Astrocyte (in vitro differentiated cells and primary cell): ENCODE measurements at regions not wholly inside any gene's neighbourhood (a gene's known extent, or its start where the extent isn't known, plus 50 kb on each side); places are given as distances from the start of the nearest gene placed in this dataset.

Experiments
- EZH2 ChIP-seq: IDR thresholded peaks from 2 replicates; pipeline ENCODE4 v1.6.1; 2012; ENCODE audit warnings: mild to moderate bottlenecking, low read length, inconsistent platforms; ENCODE audit not compliant: insufficient read depth
- TF ChIP-seq, protein P1 (sequence below): IDR thresholded peaks from 2 replicates; pipeline ENCODE4 v1.5.1; 2011; ENCODE audit warnings: low read depth, mild to moderate bottlenecking, inconsistent platforms, low read length, moderate library complexity; ENCODE audit not compliant: insufficient read depth

DNA sequence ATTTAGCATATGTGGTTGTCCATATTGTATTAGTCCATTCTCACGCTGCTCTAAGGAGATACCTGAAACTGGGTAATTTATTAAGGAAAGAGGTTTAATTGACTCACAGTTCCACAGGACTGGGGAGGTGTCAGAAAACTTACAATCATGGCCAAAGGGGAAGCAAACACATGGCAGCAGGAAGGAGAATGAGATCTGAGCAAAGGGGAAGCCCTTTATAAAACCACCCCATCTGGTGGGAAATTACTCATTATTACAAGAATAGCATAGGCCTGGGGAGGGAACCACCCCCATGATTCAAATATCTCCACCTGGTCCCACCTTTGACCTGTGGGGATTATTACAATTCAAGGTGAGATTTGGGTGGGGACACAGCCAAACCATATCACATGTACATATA lies 122.6 kb upstream of the ANK2 start:
- TF ChIP-seq, protein P1, sequence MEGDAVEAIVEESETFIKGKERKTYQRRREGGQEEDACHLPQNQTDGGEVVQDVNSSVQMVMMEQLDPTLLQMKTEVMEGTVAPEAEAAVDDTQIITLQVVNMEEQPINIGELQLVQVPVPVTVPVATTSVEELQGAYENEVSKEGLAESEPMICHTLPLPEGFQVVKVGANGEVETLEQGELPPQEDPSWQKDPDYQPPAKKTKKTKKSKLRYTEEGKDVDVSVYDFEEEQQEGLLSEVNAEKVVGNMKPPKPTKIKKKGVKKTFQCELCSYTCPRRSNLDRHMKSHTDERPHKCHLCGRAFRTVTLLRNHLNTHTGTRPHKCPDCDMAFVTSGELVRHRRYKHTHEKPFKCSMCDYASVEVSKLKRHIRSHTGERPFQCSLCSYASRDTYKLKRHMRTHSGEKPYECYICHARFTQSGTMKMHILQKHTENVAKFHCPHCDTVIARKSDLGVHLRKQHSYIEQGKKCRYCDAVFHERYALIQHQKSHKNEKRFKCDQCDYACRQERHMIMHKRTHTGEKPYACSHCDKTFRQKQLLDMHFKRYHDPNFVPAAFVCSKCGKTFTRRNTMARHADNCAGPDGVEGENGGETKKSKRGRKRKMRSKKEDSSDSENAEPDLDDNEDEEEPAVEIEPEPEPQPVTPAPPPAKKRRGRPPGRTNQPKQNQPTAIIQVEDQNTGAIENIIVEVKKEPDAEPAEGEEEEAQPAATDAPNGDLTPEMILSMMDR = no peak
- no peak for TF ChIP-seq EZH2
